H1 (cell line): ENCODE measurements at regions not wholly inside any gene's neighbourhood (a gene's known extent, or its start where the extent isn't known, plus 50 kb on each side); places are given as distances from the start of the nearest gene placed in this dataset.

Experiments
- CHD1 ChIP-seq: IDR thresholded peaks from 2 replicates; pipeline ENCODE4 v1.6.1; 2012; ENCODE audit warnings: low read depth, low read length, improper control_type of control experiment
- CTCF ChIP-seq, 3 experiments: IDR thresholded peaks; 1 replicate in 2 of 3; 2 replicates in 1 of 3; pipeline versions ENCODE4 v1.5.1 to v1.6.1; 2011; ENCODE audit warnings: low read length in 3 of 3, mild to moderate bottlenecking in 3 of 3, inconsistent platforms in 2 of 3, low read depth in 1 of 3, moderate library complexity in 1 of 3; ENCODE audit not compliant: insufficient read depth in 1 of 3; ENCODE audit errors: control extremely low read depth in 1 of 3
- EGR1 ChIP-seq: IDR thresholded peaks from 2 replicates; pipeline ENCODE4 v1.6.1; 2011; ENCODE audit warnings: low read depth, low read length, borderline replicate concordance
- JUN ChIP-seq: IDR thresholded peaks from 2 replicates; pipeline ENCODE4 v1.6.1; 2011; ENCODE audit warnings: low read depth, mild to moderate bottlenecking, improper control_type of control experiment, low read length
- RAD21 ChIP-seq, 2 experiments: IDR thresholded peaks in 1 of 2; conservative IDR thresholded peaks in 1 of 2; 2 replicates each; pipeline ENCODE4 v1.6.1; 2011; ENCODE audit warnings: low read depth in 2 of 2, low read length in 2 of 2, improper control_type of control experiment in 1 of 2, inconsistent platforms in 1 of 2, mild to moderate bottlenecking in 1 of 2, moderate library complexity in 1 of 2
- RBBP5 ChIP-seq: IDR thresholded peaks from 2 replicates; pipeline ENCODE4 v1.7.1; 2012; ENCODE audit warnings: low read depth, mild to moderate bottlenecking, inconsistent platforms, low read length, moderate library complexity, borderline replicate concordance
- SUZ12 ChIP-seq: fragments of 200-600 bp; sonication (generic); IDR thresholded peaks from 2 replicates; pipeline ENCODE4 v1.6.1; 2012; ENCODE audit warnings: mild to moderate bottlenecking, inconsistent platforms, low read length, moderate library complexity, mixed read lengths

GRCh38 chr6:154668156-154668555 lies 65.1 kb upstream of the SCAF8 start:
- TF ChIP-seq CHD1 (no peak), RAD21 (IDR thresholded peaks at IDR 0.05 in 1 of 2, conservative IDR thresholded peaks at IDR 0.05 in 1 of 2; ENCODE audit: low read depth in 2 of 2, low read length in 2 of 2) (no peak), CTCF (IDR thresholded peaks at IDR 0.05; ENCODE audit: control extremely low read depth in 1 of 3, insufficient read depth in 1 of 3, low read depth in 1 of 3, low read length in 3 of 3) (no peak), JUN (no peak), SUZ12 (no peak), EGR1 (no peak), RBBP5 (no peak)
